Ovary (tissue), 7 donors: ENCODE measurements at regions not wholly inside any gene's neighbourhood (a gene's known extent, or its start where the extent isn't known, plus 50 kb on each side); places are given as distances from the start of the nearest gene placed in this dataset.

Experiments
- DNase-seq, 5 donors: peaks; one replicate each; pipeline ENCODE4 v3.0.0-alpha.2; 2019 to 2020
- H3K27ac ChIP-seq, 2 donors: fragments of 200-600 bp; one replicate each; pipeline versions ENCODE4 v1.5.1 to v1.8.0; 2019 to 2022
- H3K27me3 ChIP-seq: fragments of 200-600 bp; one replicate; pipeline ENCODE4 v1.8.0; 2022
- H3K36me3 ChIP-seq: fragments of 200-600 bp; sonication (generic); one replicate; pipeline ENCODE4 v1.5.1; 2019
- H3K4me1 ChIP-seq: one replicate; pipeline ENCODE4 v1.8.1; 2013; ENCODE audit warnings: mild to moderate bottlenecking, moderate library complexity; ENCODE audit not compliant: insufficient read depth
- H3K4me3 ChIP-seq: fragments of 200-600 bp; sonication (generic); one replicate; pipeline ENCODE4 v1.5.1; 2017
- H3K9me3 ChIP-seq, 2 donors: fragments of 200-600 bp in 1 of 2; sonication (generic) in 1 of 2; one replicate each; pipeline versions ENCODE4 v1.5.1 to v1.8.1; 2013 to 2019; ENCODE audit warnings: mild to moderate bottlenecking in 1 of 2, moderate library complexity in 1 of 2
- EP300 ChIP-seq: sonication (generic); formaldehyde crosslinking; IDR thresholded peaks from one replicate; pipeline ENCODE4 v1.6.1; 2017; ENCODE audit warnings: antibody characterized with exemption
- POLR2A ChIP-seq: fragments of 450-650 bp; IDR thresholded peaks from one replicate; pipeline ENCODE4 v1.6.1; 2017; ENCODE audit warnings: antibody characterized with exemption, mild to moderate bottlenecking, moderate library complexity
- WGBS, 3 donors: extraction: QIAGEN DNeasy Blood & Tissue Kit in 1 of 3; methylation state at CpG; one replicate each; pipeline versions ENCODE4 v1.1.5 to v1.1.7; 2013 to 2017; 5-methylcytosine and 5-hydroxymethylcytosine counted together
- intact Hi-C, 4 donors: fragments of 100-400 bp; cut with DNase I; formaldehyde crosslinking; loops; one replicate each; pipeline versions ENCODE4 v1.11.0 to v1.15.1; 2022 to 2023
- TF ChIP-seq, protein P1 (sequence below), 3 donors: fragments of 450-650 bp in 2 of 3; fragments of 200-600 bp in 1 of 3; IDR thresholded peaks; one replicate each; pipeline versions ENCODE4 v1.5.1 to v1.8.0; 2016 to 2022; ENCODE audit warnings: antibody characterized with exemption in 3 of 3, mild to moderate bottlenecking in 1 of 3
- donor health status: DM: no; HTN: no; CAD: no; lungs with moderate emphysema.
- donor health status: DM: no; HTN: no; CAD: no.
- donor health status: Bipolar disorder and iron deficiency.
- donor health status: DM: no; HTN: no; CAD: no.
- donor health status: DM: yes; HTN: yes; CAD: no.

DNA sequence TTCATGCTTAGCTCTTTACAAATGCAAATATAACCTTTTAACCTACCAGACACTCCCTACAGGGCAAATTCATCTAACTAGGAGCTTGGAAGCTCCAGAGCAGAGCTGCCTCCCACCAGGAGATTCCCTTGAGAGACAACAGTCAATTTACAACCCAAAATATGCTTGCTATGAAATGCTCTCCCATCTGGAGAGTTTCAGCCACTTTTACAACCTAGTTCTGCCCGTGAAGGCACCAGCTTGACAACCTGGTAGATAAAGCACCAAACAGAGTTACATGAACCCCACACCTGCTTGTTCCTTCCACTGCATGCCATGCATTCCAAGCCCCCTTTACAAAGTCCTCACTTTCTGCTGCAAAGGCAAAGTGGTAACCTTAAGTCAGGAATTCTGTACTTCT, 215.3 kb upstream of the KIF2B start:
- Histone ChIP-seq H3K27me3 (no peaks in the 10 kb centered on the region), H3K36me3 (no peaks in the 10 kb centered on the region), H3K4me3 (no peak overlapping the region), H3K4me1 (no peaks in the 10 kb centered on the region), H3K9me3 (no peaks in the 10 kb centered on the region), H3K27ac (no peak overlapping the region)
- TF ChIP-seq, protein P1, sequence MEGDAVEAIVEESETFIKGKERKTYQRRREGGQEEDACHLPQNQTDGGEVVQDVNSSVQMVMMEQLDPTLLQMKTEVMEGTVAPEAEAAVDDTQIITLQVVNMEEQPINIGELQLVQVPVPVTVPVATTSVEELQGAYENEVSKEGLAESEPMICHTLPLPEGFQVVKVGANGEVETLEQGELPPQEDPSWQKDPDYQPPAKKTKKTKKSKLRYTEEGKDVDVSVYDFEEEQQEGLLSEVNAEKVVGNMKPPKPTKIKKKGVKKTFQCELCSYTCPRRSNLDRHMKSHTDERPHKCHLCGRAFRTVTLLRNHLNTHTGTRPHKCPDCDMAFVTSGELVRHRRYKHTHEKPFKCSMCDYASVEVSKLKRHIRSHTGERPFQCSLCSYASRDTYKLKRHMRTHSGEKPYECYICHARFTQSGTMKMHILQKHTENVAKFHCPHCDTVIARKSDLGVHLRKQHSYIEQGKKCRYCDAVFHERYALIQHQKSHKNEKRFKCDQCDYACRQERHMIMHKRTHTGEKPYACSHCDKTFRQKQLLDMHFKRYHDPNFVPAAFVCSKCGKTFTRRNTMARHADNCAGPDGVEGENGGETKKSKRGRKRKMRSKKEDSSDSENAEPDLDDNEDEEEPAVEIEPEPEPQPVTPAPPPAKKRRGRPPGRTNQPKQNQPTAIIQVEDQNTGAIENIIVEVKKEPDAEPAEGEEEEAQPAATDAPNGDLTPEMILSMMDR (IDR thresholded peaks at IDR 0.05): no peak
- no peak for TF ChIP-seq EP300
- TF ChIP-seq POLR2A: no peak
- 6 to 17% (median 7%) methylated on average over 1 of the region's 1 CpG for WGBS, 3 donors
- intact Hi-C loops: no loop called here
- DNase-seq: no peak

DNA sequence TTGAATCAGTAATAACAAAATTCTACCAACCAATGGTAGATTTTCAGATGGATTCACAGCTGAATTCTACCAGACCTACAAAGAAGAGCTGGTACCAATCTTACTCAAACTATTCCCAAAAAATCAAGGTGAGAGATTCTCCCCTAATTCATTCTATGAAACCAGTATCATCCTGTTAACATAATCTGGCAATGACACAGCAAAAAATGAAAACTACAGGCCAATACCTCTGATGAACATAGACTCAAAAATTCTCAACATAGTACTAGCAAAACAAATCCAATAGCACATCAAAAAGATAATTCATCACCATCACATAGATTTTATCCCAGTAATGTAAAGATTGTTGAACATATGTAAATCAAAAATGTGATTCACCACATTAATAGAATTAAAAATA, 234.4 kb upstream of the KIF2B start:
- intact Hi-C loops: no loop called here
- DNase-seq: no peak
- no peak overlapping the region for H3K4me3 ChIP-seq
- H3K9me3 ChIP-seq: no peaks in the 10 kb centered on the region
- no peak overlapping the region for H3K27ac ChIP-seq
- H3K36me3 ChIP-seq: no peaks in the 10 kb centered on the region
- H3K27me3 ChIP-seq: no peaks in the 10 kb centered on the region
- no peak for TF ChIP-seq EP300
- TF ChIP-seq POLR2A: no peak
- TF ChIP-seq, protein P1 (IDR thresholded peaks at IDR 0.05): no peak
- no peaks in the 10 kb centered on the region for H3K4me1 ChIP-seq

DNA sequence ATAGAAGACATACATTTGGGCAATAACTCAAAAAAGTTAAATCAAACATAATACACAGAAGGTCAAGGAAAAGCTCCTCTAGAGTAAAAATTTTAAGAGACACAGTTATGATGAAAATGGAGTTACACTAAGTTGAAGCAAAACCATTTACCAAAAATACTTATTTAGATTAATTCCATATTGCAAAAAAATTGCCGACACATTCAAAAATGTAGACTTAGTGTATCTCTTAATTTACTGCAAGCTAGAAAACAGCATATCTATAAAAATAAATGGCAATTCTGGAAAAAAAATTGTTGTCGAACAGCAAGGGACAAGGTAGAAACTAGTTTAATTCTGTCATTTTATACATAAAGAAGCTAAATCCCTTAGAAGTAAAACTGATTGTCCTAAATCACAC, 248.7 kb upstream of the KIF2B start:
- no peak for DNase-seq
- Histone ChIP-seq H3K4me1 (no peaks in the 10 kb centered on the region), H3K36me3 (no peaks in the 10 kb centered on the region), H3K4me3 (no peak overlapping the region), H3K27me3 (peaks cover under 1% of the 10 kb centered on the region), H3K9me3 (no peaks in the 10 kb centered on the region), H3K27ac (no peak overlapping the region)
- intact Hi-C loops: no loop called here
- 88 to 89% (median 89%) methylated on average over 2 of the region's 2 CpGs for WGBS, 3 donors
- no peak for TF ChIP-seq EP300
- no peak for TF ChIP-seq POLR2A
- TF ChIP-seq, protein P1 (IDR thresholded peaks at IDR 0.05): no peak

DNA sequence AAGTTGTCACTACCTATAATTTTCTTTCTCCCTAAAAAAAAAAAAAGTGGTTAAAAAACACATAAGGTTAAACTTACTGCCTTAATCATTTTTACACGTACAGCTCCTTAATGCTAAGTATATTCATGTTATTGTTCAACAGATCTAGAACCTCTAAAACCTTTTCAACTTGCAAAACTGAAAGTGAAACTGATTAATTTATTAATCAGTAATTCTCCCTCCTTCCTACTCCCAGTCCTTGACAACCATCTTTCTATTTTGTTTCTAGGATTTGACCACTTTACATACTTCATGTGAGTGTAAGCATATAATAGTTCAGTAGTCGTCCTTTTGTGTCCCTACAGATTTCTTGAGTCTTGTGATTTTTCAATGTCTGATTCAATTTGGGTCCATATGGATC, 251.4 kb upstream of the KIF2B start:
- DNase-seq: no peak
- H3K9me3 ChIP-seq: no peaks in the 10 kb centered on the region
- H3K36me3 ChIP-seq: no peaks in the 10 kb centered on the region
- TF ChIP-seq POLR2A (no peak), EP300 (no peak)
- TF ChIP-seq, protein P1 (IDR thresholded peaks at IDR 0.05): no peak
- H3K4me1 ChIP-seq: no peaks in the 10 kb centered on the region
- intact Hi-C loops: no loop called here
- no peak overlapping the region for H3K4me3 ChIP-seq
- H3K27me3 ChIP-seq: no peaks in the 10 kb centered on the region
- WGBS, 3 donors: 31 to 58% (median 55%) methylated on average over 2 of the region's 2 CpGs
- H3K27ac ChIP-seq: no peak overlapping the region

DNA sequence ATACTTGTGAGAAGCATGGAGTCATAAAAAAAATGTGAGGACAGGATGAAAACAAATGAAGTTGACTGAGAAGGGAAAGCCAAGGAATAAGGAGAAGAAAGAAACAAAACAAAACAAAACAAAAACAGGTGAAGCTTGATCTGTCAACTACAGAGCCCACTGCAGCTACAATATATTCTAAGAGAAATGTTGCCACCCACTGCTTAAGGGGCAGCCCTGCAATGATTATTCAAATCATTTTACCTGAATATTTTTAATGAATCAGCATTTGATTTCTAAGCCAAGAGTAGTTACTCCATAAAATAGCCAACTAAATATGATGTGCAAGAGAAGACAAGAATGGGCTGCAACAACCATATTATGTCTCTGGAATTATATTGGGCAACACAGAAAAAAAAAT, 252.0 kb upstream of the KIF2B start:
- H3K27ac ChIP-seq: no peak overlapping the region
- DNase-seq: no peak
- intact Hi-C loops: no loop called here
- H3K36me3 ChIP-seq: no peaks in the 10 kb centered on the region
- TF ChIP-seq EP300 (no peak), POLR2A (no peak)
- TF ChIP-seq, protein P1 (IDR thresholded peaks at IDR 0.05): no peak
- H3K4me1 ChIP-seq: no peaks in the 10 kb centered on the region
- no peak overlapping the region for H3K4me3 ChIP-seq
- no peaks in the 10 kb centered on the region for H3K9me3 ChIP-seq
- H3K27me3 ChIP-seq: no peaks in the 10 kb centered on the region
